GM10248 (cell line): ENCODE measurements at regions not wholly inside any gene's neighbourhood (a gene's known extent, or its start where the extent isn't known, plus 50 kb on each side); places are given as distances from the start of the nearest gene placed in this dataset.

Experiments used
- CTCF ChIA-PET: fragments of 300-600 bp; sonication (Branson Sonifier 250); formaldehyde crosslinking; extraction: SDS; loops from one replicate; lab custom pipeline; 2021; ENCODE audit warnings: antibody characterized with exemption; lab: Yijun Ruan, JAX
- POLR2A ChIA-PET: fragments of 350-650 bp; sonication (Branson Sonifier 250); formaldehyde crosslinking; extraction: SDS; loops from one replicate; lab custom pipeline; 2020; ENCODE audit warnings: antibody characterized with exemption; lab: Yijun Ruan, JAX
- DNase-seq: peaks from one replicate; pipeline ENCODE4 v3.0.0; 2012; ENCODE audit errors: extremely low spot score
- CTCF ChIP-seq: IDR thresholded peaks from 2 replicates; pipeline ENCODE4 v1.5.1; 2012; ENCODE audit warnings: mild to moderate bottlenecking, low read depth; ENCODE audit errors: extremely low read depth, missing control alignments, control extremely low read depth

GRCh38 chr1:19569786-19570185 lies 74.3 kb upstream of the NBL1 start:
- ChIA-PET POLR2A (no interaction called here), CTCF (interaction anchor here (3.1 kb wide), 1 partner anchor 12 kb away, joined by 13 read pairs; no protein-coding TSS in a partner anchor)
- no peak for DNase-seq
- no peak for TF ChIP-seq CTCF

GRCh38 chr1:19567041-19567440 lies 77.1 kb upstream of the NBL1 start:
- CTCF ChIA-PET, result interaction anchor here (1.4 to 2.2 kb wide), 3 partner anchors 11 to 131 kb away, joined by 3 to 7 read pairs (median 6); no protein-coding TSS in a partner anchor
- TF ChIP-seq CTCF, result no peak
- POLR2A ChIA-PET, result no interaction called here
- DNase-seq, result no peak

GRCh38 chr1:19564366-19564765 lies 79.0 kb upstream of the CAPZB start:
- DNase-seq, result no peak
- ChIA-PET CTCF (no interaction called here), POLR2A (no interaction called here)
- TF ChIP-seq CTCF, result no peak

GRCh38 chr1:19563324-19564097 lies 78.2 kb upstream of the CAPZB start:
- ChIA-PET POLR2A (no interaction called here), CTCF (no interaction called here)
- DNase-seq, result no peak
- TF ChIP-seq CTCF, result no peak

GRCh38 chr1:19562847-19563246 lies 77.5 kb upstream of the CAPZB start:
- no peak for DNase-seq
- TF ChIP-seq CTCF, result no peak
- CTCF ChIA-PET, result no interaction called here
- POLR2A ChIA-PET, result no interaction called here

- CTCF ChIA-PET, result interaction anchor here (2.1 kb wide), 1 partner anchor 22 kb away, joined by 8 read pairs; no protein-coding TSS in a partner anchor
- no peak for TF ChIP-seq CTCF
- no peak for DNase-seq
- POLR2A ChIA-PET, result no interaction called here
Measured at GRCh38 chr1:19560480-19560879, 75.1 kb upstream of the CAPZB start.
